ENCODE measurements at regions not wholly inside any gene's neighbourhood (a gene's known extent, or its start where the extent isn't known, plus 50 kb on each side); places are given as distances from the start of the nearest gene placed in this dataset.

GRCh38 chr11:87394924-87395323 is 357.2 kb downstream of the TMEM135 start:
- H3K4me3 ChIP-seq (ENCODE audit: low read depth, low read length) = no peak overlapping the region
- TF ChIP-seq, protein P1, sequence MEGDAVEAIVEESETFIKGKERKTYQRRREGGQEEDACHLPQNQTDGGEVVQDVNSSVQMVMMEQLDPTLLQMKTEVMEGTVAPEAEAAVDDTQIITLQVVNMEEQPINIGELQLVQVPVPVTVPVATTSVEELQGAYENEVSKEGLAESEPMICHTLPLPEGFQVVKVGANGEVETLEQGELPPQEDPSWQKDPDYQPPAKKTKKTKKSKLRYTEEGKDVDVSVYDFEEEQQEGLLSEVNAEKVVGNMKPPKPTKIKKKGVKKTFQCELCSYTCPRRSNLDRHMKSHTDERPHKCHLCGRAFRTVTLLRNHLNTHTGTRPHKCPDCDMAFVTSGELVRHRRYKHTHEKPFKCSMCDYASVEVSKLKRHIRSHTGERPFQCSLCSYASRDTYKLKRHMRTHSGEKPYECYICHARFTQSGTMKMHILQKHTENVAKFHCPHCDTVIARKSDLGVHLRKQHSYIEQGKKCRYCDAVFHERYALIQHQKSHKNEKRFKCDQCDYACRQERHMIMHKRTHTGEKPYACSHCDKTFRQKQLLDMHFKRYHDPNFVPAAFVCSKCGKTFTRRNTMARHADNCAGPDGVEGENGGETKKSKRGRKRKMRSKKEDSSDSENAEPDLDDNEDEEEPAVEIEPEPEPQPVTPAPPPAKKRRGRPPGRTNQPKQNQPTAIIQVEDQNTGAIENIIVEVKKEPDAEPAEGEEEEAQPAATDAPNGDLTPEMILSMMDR (IDR thresholded peaks at IDR 0.05; ENCODE audit: borderline replicate concordance, insufficient read depth, low read depth, low read length) = no peak

DNA sequence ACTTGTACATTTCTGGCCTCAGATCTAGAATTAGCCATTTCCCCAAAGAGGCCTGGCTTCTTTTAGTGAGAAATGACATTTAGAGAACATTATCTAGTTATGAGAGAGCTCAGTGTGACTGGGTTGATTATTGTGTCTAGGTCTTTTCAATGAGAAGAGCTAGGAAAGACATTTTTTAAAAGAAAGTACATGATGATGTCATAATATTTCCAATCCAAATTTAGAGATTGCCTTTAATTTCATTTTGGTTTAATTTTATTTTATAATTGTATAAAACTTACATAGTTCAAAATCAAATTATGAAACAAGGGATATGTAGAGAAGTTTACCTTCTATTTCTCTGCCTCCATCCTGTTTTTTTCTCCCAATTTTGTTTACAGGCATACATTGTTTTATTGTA is 354.9 kb downstream of the TMEM135 start:
- TF ChIP-seq, protein P1 (IDR thresholded peaks at IDR 0.05; ENCODE audit: borderline replicate concordance, insufficient read depth, low read depth, low read length) = no peak
- H3K4me3 ChIP-seq (ENCODE audit: low read depth, low read length) = no peak overlapping the region

DNA sequence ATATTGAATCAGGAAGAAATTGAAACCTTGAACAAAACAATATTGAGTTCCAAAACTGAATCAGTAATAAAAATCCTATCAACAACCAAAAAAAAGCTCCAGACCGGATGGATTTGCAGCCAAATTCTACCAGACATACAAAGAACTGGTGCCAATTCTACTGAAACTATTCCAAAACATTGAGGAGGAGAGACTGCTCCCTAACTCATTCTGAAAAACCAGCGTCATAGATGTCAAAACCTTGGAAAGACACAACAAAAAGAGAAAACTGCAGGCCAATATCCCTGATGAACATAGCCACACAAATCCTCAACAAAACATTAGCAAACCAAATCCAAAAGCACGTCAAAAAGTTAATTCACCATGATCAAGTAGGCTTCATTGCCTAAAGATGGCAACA is 353.8 kb downstream of the TMEM135 start:
- no peak overlapping the region for H3K4me3 ChIP-seq (ENCODE audit: low read depth, low read length)
- TF ChIP-seq, protein P1 (IDR thresholded peaks at IDR 0.05; ENCODE audit: borderline replicate concordance, insufficient read depth, low read depth, low read length) = no peak

- TF ChIP-seq, protein P1 (IDR thresholded peaks at IDR 0.05; ENCODE audit: borderline replicate concordance, insufficient read depth, low read depth, low read length) = no peak
- H3K4me3 ChIP-seq (ENCODE audit: low read depth, low read length) = no peak overlapping the region
Measured at GRCh38 chr11:87384078-87384729, 346.5 kb downstream of the TMEM135 start.

DNA sequence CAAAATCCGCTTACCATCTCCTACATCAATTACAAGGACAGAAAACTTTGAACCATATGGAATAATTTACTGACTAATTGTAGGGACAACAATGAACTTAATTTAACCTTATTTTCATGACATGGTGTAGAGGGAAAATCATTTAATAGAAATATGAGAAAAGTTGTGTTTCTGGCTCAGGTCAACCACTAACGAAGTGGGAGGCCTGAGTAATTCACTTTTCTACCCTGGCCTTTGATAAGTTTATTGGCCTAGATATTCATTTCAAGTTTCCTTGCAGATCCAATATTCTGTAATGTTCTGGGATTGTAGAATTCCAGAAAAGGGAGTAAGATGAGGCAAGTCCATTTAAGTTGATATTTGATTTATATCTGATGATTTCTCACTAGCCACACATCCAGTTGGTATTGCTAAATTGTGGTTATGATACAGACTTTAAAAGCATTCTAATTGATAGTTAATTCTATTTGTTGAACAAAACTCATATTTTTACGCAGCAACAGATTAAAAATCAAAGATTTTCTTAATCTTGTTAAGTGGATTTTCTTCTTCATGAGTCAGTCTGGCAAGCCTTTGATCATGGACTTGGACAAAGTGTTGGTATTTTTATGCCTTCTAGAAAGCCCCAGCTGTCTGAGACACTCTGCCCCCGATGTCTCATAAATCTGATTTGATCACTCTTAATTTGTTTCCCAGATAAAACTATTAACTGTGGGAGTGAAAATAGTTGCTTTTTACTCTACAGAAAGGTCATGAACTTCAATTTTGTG is 336.5 kb downstream of the TMEM135 start:
- no peak overlapping the region for H3K4me3 ChIP-seq (ENCODE audit: low read depth, low read length)
- TF ChIP-seq, protein P1 (IDR thresholded peaks at IDR 0.05; ENCODE audit: borderline replicate concordance, insufficient read depth, low read depth, low read length) = no peak

All from GM12875 (cell line).